ENCODE measurements at regions not wholly inside any gene's neighbourhood (a gene's known extent, or its start where the extent isn't known, plus 50 kb on each side); places are given as distances from the start of the nearest gene placed in this dataset.
A peak's percentile ranks its signal among the peaks of the same experiment; 100 is the strongest.

- no peak overlapping the region for H3K27ac ChIP-seq (ENCODE audit: insufficient read depth, low read length)
- TF ChIP-seq EZH2 (IDR thresholded peaks at IDR 0.05; ENCODE audit: low read length, missing control alignments) = no peak
- TF ChIP-seq, protein P1, sequence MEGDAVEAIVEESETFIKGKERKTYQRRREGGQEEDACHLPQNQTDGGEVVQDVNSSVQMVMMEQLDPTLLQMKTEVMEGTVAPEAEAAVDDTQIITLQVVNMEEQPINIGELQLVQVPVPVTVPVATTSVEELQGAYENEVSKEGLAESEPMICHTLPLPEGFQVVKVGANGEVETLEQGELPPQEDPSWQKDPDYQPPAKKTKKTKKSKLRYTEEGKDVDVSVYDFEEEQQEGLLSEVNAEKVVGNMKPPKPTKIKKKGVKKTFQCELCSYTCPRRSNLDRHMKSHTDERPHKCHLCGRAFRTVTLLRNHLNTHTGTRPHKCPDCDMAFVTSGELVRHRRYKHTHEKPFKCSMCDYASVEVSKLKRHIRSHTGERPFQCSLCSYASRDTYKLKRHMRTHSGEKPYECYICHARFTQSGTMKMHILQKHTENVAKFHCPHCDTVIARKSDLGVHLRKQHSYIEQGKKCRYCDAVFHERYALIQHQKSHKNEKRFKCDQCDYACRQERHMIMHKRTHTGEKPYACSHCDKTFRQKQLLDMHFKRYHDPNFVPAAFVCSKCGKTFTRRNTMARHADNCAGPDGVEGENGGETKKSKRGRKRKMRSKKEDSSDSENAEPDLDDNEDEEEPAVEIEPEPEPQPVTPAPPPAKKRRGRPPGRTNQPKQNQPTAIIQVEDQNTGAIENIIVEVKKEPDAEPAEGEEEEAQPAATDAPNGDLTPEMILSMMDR (conservative IDR thresholded peaks at IDR 0.05 in 1 of 2, IDR thresholded peaks at IDR 0.05 in 1 of 2; ENCODE audit: low read depth in 1 of 2, low read length in 2 of 2) = no peak
- no peaks in the 10 kb centered on the region for H3K4me1 ChIP-seq (ENCODE audit: control insufficient read depth, extremely low read depth, insufficient read depth, low read length)
- H3K9ac ChIP-seq (ENCODE audit: insufficient read depth, low read length) = no peak overlapping the region
- H3K9me3 ChIP-seq (ENCODE audit: control insufficient read depth, insufficient read depth, low read depth, low read length) = no peaks in the 10 kb centered on the region
- H3K27me3 ChIP-seq (ENCODE audit: control insufficient read depth, insufficient read depth, low read length) = no peaks in the 10 kb centered on the region
- H2AFZ ChIP-seq (ENCODE audit: low read length) = no peak overlapping the region
- no peak overlapping the region for H3K4me3 ChIP-seq (replicated peaks in 1 of 4; ENCODE audit: control extremely low read depth in 1 of 4, insufficient read depth in 1 of 4, low read depth in 3 of 4, low read length in 4 of 4)
- no peaks in the 10 kb centered on the region for H3K79me2 ChIP-seq (ENCODE audit: control insufficient read depth, insufficient read depth, low read length)
- no peak overlapping the region for H3K4me2 ChIP-seq (ENCODE audit: extremely low read depth, insufficient read depth, low read length)
- H4K20me1 ChIP-seq (ENCODE audit: control insufficient read depth, extremely low read depth, insufficient read depth, low read length) = no peaks in the 10 kb centered on the region
- no peak for DNase-seq (ENCODE audit: low read depth in 2 of 2)
- no peaks in the 10 kb centered on the region for H3K36me3 ChIP-seq (ENCODE audit: control insufficient read depth, insufficient read depth, low read length)
Observed at GRCh38 chr13:74434782-74435181, 300.6 kb upstream of the KLF12 start.

DNA sequence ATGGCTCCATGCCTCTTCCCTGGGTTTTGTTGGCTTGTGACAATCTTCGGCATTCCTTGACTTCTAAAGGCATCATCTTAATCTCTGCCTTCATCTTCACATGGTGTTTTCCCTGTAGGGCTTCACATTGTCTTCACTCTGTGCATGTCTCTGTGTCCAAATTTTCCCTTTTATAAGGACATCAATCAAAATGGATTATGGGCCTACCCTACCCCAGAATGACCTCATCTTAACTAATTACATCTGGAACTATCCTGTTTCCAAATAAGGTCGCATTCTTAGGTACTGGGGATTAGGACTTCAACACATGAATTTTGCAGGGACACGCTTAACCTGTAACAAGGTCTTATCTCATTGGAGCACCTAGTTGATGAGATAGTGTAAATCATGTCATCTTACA is 290.3 kb upstream of the KLF12 start:
- no peak overlapping the region for H3K4me2 ChIP-seq (ENCODE audit: extremely low read depth, insufficient read depth, low read length)
- no peak for TF ChIP-seq EZH2 (IDR thresholded peaks at IDR 0.05; ENCODE audit: low read length, missing control alignments)
- TF ChIP-seq, protein P1 (conservative IDR thresholded peaks at IDR 0.05 in 1 of 2, IDR thresholded peaks at IDR 0.05 in 1 of 2; ENCODE audit: low read depth in 1 of 2, low read length in 2 of 2) = no peak

DNA sequence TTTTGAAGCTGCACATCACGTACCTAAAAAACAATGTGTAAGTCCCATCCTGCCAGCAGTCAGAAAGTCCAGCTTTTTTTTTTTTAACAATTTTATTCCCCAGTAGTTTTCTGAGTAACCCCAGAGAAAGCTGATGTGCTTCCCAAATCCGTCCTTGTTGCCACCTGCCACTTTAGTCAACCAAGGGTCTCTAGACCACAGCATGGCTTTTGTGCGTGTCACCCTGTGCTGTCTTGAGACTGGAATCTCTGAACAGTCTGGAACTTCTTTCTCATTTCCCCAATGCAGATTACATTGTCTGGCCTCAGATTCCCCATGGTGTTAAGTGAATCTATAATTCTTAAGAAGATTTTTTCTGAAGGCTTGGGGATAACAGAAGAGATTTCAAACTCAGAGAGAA is 289.2 kb upstream of the KLF12 start:
- DNase-seq (ENCODE audit: low read depth in 2 of 2) = peak in 1 of 2 donors; percentile 30
- Histone ChIP-seq H3K4me1 (ENCODE audit: control insufficient read depth, extremely low read depth, insufficient read depth, low read length) (no peaks in the 10 kb centered on the region), H3K9ac (ENCODE audit: insufficient read depth, low read length) (no peak overlapping the region), H3K36me3 (ENCODE audit: control insufficient read depth, insufficient read depth, low read length) (no peaks in the 10 kb centered on the region), H3K9me3 (ENCODE audit: control insufficient read depth, insufficient read depth, low read depth, low read length) (no peaks in the 10 kb centered on the region), H4K20me1 (ENCODE audit: control insufficient read depth, extremely low read depth, insufficient read depth, low read length) (no peaks in the 10 kb centered on the region), H3K27ac (ENCODE audit: insufficient read depth, low read length) (no peak overlapping the region), H2AFZ (ENCODE audit: low read length) (no peak overlapping the region), H3K4me3 (replicated peaks in 1 of 4; ENCODE audit: control extremely low read depth in 1 of 4, insufficient read depth in 1 of 4, low read depth in 3 of 4, low read length in 4 of 4) (no peak overlapping the region), H3K79me2 (ENCODE audit: control insufficient read depth, insufficient read depth, low read length) (no peaks in the 10 kb centered on the region), H3K4me2 (ENCODE audit: extremely low read depth, insufficient read depth, low read length) (no peak overlapping the region), H3K27me3 (ENCODE audit: control insufficient read depth, insufficient read depth, low read length) (no peaks in the 10 kb centered on the region)
- no peak for TF ChIP-seq EZH2 (IDR thresholded peaks at IDR 0.05; ENCODE audit: low read length, missing control alignments)
- TF ChIP-seq, protein P1 (conservative IDR thresholded peaks at IDR 0.05 in 1 of 2, IDR thresholded peaks at IDR 0.05 in 1 of 2; ENCODE audit: low read depth in 1 of 2, low read length in 2 of 2) = no peak

More for the DNA sequence above, 290.3 kb upstream of the KLF12 start:
- Histone ChIP-seq H2AFZ (ENCODE audit: low read length) (no peak overlapping the region), H3K4me1 (ENCODE audit: control insufficient read depth, extremely low read depth, insufficient read depth, low read length) (no peaks in the 10 kb centered on the region), H3K27me3 (ENCODE audit: control insufficient read depth, insufficient read depth, low read length) (no peaks in the 10 kb centered on the region), H3K79me2 (ENCODE audit: control insufficient read depth, insufficient read depth, low read length) (no peaks in the 10 kb centered on the region), H3K9me3 (ENCODE audit: control insufficient read depth, insufficient read depth, low read depth, low read length) (no peaks in the 10 kb centered on the region), H3K36me3 (ENCODE audit: control insufficient read depth, insufficient read depth, low read length) (no peaks in the 10 kb centered on the region), H3K9ac (ENCODE audit: insufficient read depth, low read length) (no peak overlapping the region), H4K20me1 (ENCODE audit: control insufficient read depth, extremely low read depth, insufficient read depth, low read length) (no peaks in the 10 kb centered on the region), H3K27ac (ENCODE audit: insufficient read depth, low read length) (no peak overlapping the region), H3K4me3 (replicated peaks in 1 of 4; ENCODE audit: control extremely low read depth in 1 of 4, insufficient read depth in 1 of 4, low read depth in 3 of 4, low read length in 4 of 4) (no peak overlapping the region)
- no peak for DNase-seq (ENCODE audit: low read depth in 2 of 2)

Data from fibroblast of lung (primary cell).